ENCODE measurements at regions not wholly inside any gene's neighbourhood (a gene's known extent, or its start where the extent isn't known, plus 50 kb on each side); places are given as distances from the start of the nearest gene placed in this dataset.
A peak's percentile ranks its signal among the peaks of the same experiment; 100 is the strongest.

GRCh38 chr21:27700974-27701614 lies 734.2 kb upstream of the ADAMTS5 start:
- Histone ChIP-seq H3K36me3 (replicated peaks in 1 of 2; ENCODE audit: insufficient read depth in 1 of 2, low read depth in 2 of 2) (no peaks in the 10 kb centered on the region), H3K4me3 (no peak overlapping the region), H3K4me1 (no peaks in the 10 kb centered on the region), H3K9me3 (no peaks in the 10 kb centered on the region), H3K27me3 (no peaks in the 10 kb centered on the region), H3K27ac (no peak overlapping the region)
- peak; percentile 96 for ATAC-seq
- TF ChIP-seq POLR2A (IDR thresholded peaks at IDR 0.05) = no peak
- peak; percentile 42 to 92 (median 85) for TF ChIP-seq CTCF (IDR thresholded peaks at IDR 0.05)
- 3 to 11% methylated on average over 14 of the region's 14 CpGs for WGBS, 2 donors
- intact Hi-C loops (cut with DNase I) = no loop called here
- peak; percentile 84 to 90 (median 88) for DNase-seq

- H3K27me3 ChIP-seq = no peaks in the 10 kb centered on the region
- no peaks in the 10 kb centered on the region for H3K36me3 ChIP-seq (replicated peaks in 1 of 2; ENCODE audit: insufficient read depth in 1 of 2, low read depth in 2 of 2)
- H3K9me3 ChIP-seq = no peaks in the 10 kb centered on the region
- TF ChIP-seq CTCF (IDR thresholded peaks at IDR 0.05) (no peak), POLR2A (IDR thresholded peaks at IDR 0.05) (no peak)
- DNase-seq (no peak), ATAC-seq (no peak)
- WGBS, 2 donors = 81 to 85% methylated on average over 1 of the region's 1 CpG
- H3K4me1 ChIP-seq = no peaks in the 10 kb centered on the region
- H3K27ac ChIP-seq = no peak overlapping the region
- no peak overlapping the region for H3K4me3 ChIP-seq
- intact Hi-C loops (cut with DNase I) = loop anchor here (5.0 kb wide), 1 partner anchor 838 kb away; no protein-coding TSS in a partner anchor
Observed at GRCh38 chr21:27695246-27695645, 728.4 kb upstream of the ADAMTS5 start.

DNA sequence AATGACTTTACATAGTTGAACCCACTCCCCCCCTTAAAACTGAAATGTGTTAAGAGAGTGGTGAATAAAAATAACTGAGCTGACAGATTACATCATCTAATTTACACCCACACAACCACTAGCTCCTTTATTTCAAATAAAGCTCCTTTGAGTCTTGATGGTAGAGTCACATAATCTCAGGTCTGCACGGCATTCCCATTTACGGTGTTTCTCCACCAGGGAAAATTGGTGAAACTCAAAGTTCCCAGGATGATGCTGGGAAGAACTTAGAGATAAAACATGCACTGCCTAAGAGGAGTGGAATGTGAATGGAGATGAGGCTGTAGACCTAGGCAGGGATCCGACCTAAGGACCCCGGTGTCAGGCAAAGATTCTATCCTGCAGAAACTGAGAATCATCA lies 727.8 kb upstream of the ADAMTS5 start:
- 80 to 81% methylated on average over 4 of the region's 4 CpGs for WGBS, 2 donors
- Histone ChIP-seq H3K4me1 (no peaks in the 10 kb centered on the region), H3K9me3 (no peaks in the 10 kb centered on the region), H3K4me3 (no peak overlapping the region), H3K27me3 (no peaks in the 10 kb centered on the region), H3K36me3 (replicated peaks in 1 of 2; ENCODE audit: insufficient read depth in 1 of 2, low read depth in 2 of 2) (no peaks in the 10 kb centered on the region), H3K27ac (no peak overlapping the region)
- DNase-seq (no peak), ATAC-seq (no peak)
- TF ChIP-seq CTCF (IDR thresholded peaks at IDR 0.05) (no peak), POLR2A (IDR thresholded peaks at IDR 0.05) (no peak)
- intact Hi-C loops (cut with DNase I) = loop anchor here (5.0 kb wide), 1 partner anchor 837 kb away; no protein-coding TSS in a partner anchor

- no peak for TF ChIP-seq POLR2A (IDR thresholded peaks at IDR 0.05)
- TF ChIP-seq CTCF (IDR thresholded peaks at IDR 0.05) = no peak
- no peak for DNase-seq
- H3K4me1 ChIP-seq = no peaks in the 10 kb centered on the region
- 76 to 86% methylated on average over 6 of the region's 6 CpGs for WGBS, 2 donors
- H3K36me3 ChIP-seq (replicated peaks in 1 of 2; ENCODE audit: insufficient read depth in 1 of 2, low read depth in 2 of 2) = no peaks in the 10 kb centered on the region
- H3K4me3 ChIP-seq = no peak overlapping the region
- ATAC-seq = no peak
- intact Hi-C loops (cut with DNase I) = no loop called here
- no peaks in the 10 kb centered on the region for H3K27me3 ChIP-seq
- H3K9me3 ChIP-seq = no peaks in the 10 kb centered on the region
- no peak overlapping the region for H3K27ac ChIP-seq
Observed at GRCh38 chr21:27693376-27693775, 726.5 kb upstream of the ADAMTS5 start.

DNA sequence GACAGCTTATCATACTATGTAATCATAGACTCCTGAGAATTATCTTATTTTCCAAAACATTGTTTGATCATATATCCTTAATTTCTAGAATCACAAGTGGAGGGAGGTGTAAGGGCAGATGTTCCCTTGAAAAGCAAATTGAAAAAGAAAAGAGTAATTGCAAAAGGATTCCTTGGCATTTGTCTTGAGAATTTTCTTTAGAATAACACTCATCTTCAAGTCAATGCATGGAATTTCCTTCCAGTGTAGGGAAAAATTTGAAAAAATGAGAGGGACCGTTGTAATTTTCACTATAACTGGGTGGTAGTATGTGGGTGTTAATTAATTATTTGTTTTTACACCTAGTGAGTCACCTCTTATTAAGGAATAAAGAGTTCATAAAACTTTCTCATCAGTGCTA lies 724.6 kb upstream of the ADAMTS5 start:
- ATAC-seq (no peak), DNase-seq (no peak)
- intact Hi-C loops (cut with DNase I) = no loop called here
- H3K4me1 ChIP-seq = no peaks in the 10 kb centered on the region
- H3K27ac ChIP-seq = no peak overlapping the region
- no peak overlapping the region for H3K4me3 ChIP-seq
- no peaks in the 10 kb centered on the region for H3K36me3 ChIP-seq (replicated peaks in 1 of 2; ENCODE audit: insufficient read depth in 1 of 2, low read depth in 2 of 2)
- 0 to 65% methylated on average over 1 of the region's 1 CpG for WGBS, 2 donors
- no peaks in the 10 kb centered on the region for H3K9me3 ChIP-seq
- no peak for TF ChIP-seq POLR2A (IDR thresholded peaks at IDR 0.05)
- TF ChIP-seq CTCF (IDR thresholded peaks at IDR 0.05) = no peak
- H3K27me3 ChIP-seq = no peaks in the 10 kb centered on the region
